ENCODE measurements at regions not wholly inside any gene's neighbourhood (a gene's known extent, or its start where the extent isn't known, plus 50 kb on each side); places are given as distances from the start of the nearest gene placed in this dataset.

DNA sequence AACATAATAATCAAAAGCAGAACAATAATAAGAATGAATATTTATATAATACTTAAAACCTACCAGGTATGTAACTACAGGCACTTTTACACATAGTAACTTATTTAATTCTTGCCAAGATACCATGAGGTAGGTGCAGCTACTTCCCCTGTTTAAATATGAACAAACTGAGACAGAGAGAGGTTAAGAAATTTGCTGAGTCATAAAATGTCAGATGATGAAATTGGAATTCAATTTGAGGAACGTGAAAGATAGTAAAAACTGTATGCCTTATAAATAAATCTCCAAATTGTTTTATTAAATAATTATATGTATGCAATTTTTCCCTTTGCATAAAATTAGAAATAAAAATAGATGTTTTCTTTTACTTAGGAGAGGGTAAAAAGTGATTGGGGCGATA lies 1103.3 kb upstream of the NRXN1 start:
- TF ChIP-seq ZNF624 (tag by site-specific recombination; IDR thresholded peaks at IDR 0.05), result no peak
- TF ChIP-seq ZXDB (tag by site-specific recombination; IDR thresholded peaks at IDR 0.05), result no peak
- no peak for TF ChIP-seq SP3 (tag by site-specific recombination; IDR thresholded peaks at IDR 0.05)
- TF ChIP-seq ZNF280D (tag by site-specific recombination; IDR thresholded peaks at IDR 0.05), result no peak
- no peak for TF ChIP-seq ZNF558 (tag by site-specific recombination; IDR thresholded peaks at IDR 0.05)
- TF ChIP-seq CTCF (tag by site-specific recombination; IDR thresholded peaks at IDR 0.05), result no peak
- TF ChIP-seq ZBTB21 (tag by site-specific recombination; IDR thresholded peaks at IDR 0.05), result no peak
- TF ChIP-seq HOXA7 (CRISPR knock-in tag; IDR thresholded peaks at IDR 0.05; ENCODE audit: borderline replicate concordance), result no peak
- no peak for TF ChIP-seq BCL11B (tag by site-specific recombination; IDR thresholded peaks at IDR 0.05; ENCODE audit: low read depth)
- TF ChIP-seq ZNF426 (tag by site-specific recombination; IDR thresholded peaks at IDR 0.05), result no peak
- TF ChIP-seq, protein P1, sequence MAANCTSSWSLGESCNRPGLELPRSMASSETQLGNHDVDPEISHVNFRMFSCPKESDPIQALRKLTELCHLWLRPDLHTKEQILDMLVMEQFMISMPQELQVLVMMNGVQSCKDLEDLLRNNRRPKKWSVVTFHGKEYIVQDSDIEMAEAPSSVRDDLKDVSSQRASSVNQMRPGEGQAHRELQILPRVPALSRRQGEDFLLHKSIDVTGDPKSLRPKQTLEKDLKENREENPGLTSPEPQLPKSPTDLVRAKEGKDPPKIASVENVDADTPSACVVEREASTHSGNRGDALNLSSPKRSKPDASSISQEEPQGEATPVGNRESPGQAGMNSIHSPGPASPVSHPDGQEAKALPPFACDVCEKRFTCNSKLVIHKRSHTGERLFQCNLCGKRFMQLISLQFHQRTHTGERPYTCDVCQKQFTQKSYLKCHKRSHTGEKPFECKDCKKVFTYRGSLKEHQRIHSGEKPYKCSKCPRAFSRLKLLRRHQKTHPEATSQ (tag by site-specific recombination; IDR thresholded peaks at IDR 0.05), result no peak
- TF ChIP-seq ZNF148 (tag by site-specific recombination; IDR thresholded peaks at IDR 0.05; ENCODE audit: borderline replicate concordance), result no peak
- TF ChIP-seq ZNF555 (tag by site-specific recombination; conservative IDR thresholded peaks at IDR 0.05), result no peak
- no peak for TF ChIP-seq ZNF843 (tag by site-specific recombination; IDR thresholded peaks at IDR 0.05)
- TF ChIP-seq ZNF140 (tag by site-specific recombination; IDR thresholded peaks at IDR 0.05), result no peak
- TF ChIP-seq ZNF398 (tag by site-specific recombination; IDR thresholded peaks at IDR 0.05), result no peak
- no peak for TF ChIP-seq ZNF155 (tag by site-specific recombination; IDR thresholded peaks at IDR 0.05)
- TF ChIP-seq ZNF76 (tag by site-specific recombination; IDR thresholded peaks at IDR 0.05; ENCODE audit: borderline replicate concordance, low read depth), result no peak
- no peak for TF ChIP-seq YY1 (tag by site-specific recombination; IDR thresholded peaks at IDR 0.05)
- CTCF ChIA-PET, result no interaction called here
- no peaks in the 10 kb centered on the region for H3K36me3 ChIP-seq (ENCODE audit: control insufficient read depth in 2 of 2, insufficient read depth in 1 of 2, low read length in 2 of 2)
- no peak overlapping the region for H3K4me3 ChIP-seq (ENCODE audit: low read depth, low read length)
- no peak overlapping the region for H3K27ac ChIP-seq (ENCODE audit: extremely low read depth, low read depth, low read length)
- POLR2A ChIA-PET, result no interaction called here
- H3K9me3 ChIP-seq (ENCODE audit: control insufficient read depth, insufficient read depth, low read depth, low read length), result no peaks in the 10 kb centered on the region
- H3K4me1 ChIP-seq (ENCODE audit: control insufficient read depth, insufficient read depth, low read length), result no peaks in the 10 kb centered on the region
